GM19025 (cell line): ENCODE measurements at regions not wholly inside any gene's neighbourhood (a gene's known extent, or its start where the extent isn't known, plus 50 kb on each side); places are given as distances from the start of the nearest gene placed in this dataset.
A peak's percentile ranks its signal among the peaks of the same experiment; 100 is the strongest.
"Not testable (repeated sequence)": the region's sequence is repeated elsewhere in the genome, so short reads cannot be mapped to it uniquely, and the experiment has no call there.

Experiments
- ATAC-seq: cut with Tn5 transposase; IDR thresholded peaks from one replicate; pipeline ENCODE4 v1.9.1; 2021; ENCODE audit warnings: mild to moderate bottlenecking, low read depth, moderate library complexity; ENCODE audit not compliant: unreplicated experiment

GRCh38 chr2:195122653-195123052 is 534.4 kb upstream of the SLC39A10 start:
- no peak for ATAC-seq

DNA sequence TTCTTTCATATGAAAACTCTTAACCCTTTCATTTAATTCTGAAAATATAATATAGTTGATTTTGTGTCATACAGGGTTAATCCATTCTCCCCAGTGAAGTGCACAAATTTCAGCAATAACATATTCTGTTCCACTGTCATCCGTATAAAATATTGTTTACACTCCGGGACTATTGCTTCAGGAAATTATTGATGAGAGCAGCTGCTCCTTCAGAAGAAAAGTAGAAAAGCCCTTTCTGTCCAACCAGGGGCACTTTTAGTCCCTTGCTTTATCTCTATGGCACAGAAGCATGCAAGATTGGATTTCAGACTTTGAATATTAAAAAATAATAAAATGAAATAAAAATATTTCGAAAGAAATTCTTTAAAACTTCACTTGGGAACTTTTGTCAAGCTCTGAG is 535.7 kb upstream of the SLC39A10 start:
- no peak for ATAC-seq

DNA sequence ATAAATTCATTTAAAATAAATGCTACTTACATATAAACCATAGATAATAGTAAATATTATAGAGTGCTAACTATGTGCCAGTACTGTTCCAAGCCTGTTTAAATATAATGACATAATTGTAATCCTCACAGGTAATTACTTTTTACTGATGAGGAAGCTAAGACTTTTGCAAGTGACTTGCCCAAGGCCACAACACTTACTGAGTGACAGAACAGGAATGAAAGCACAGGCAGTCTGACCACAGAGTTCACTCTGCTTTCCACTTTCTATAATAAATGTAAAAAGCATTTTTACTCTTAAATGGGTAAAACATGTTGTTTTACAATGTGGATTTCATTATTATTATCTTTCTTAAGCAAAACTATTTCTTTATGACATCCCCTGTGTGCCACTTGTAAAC is 537.8 kb upstream of the SLC39A10 start:
- ATAC-seq, result no peak

- no peak for ATAC-seq
Observed at GRCh38 chr2:195118276-195118675, 538.8 kb upstream of the SLC39A10 start.

- no peak for ATAC-seq
Observed at GRCh38 chr2:195117011-195117410, 540.0 kb upstream of the SLC39A10 start.

- no peak for ATAC-seq
Observed at GRCh38 chr2:195115738-195116137, 541.3 kb upstream of the SLC39A10 start.

- no peak for ATAC-seq
Observed at GRCh38 chr2:195108182-195108581, 548.8 kb upstream of the SLC39A10 start.

DNA sequence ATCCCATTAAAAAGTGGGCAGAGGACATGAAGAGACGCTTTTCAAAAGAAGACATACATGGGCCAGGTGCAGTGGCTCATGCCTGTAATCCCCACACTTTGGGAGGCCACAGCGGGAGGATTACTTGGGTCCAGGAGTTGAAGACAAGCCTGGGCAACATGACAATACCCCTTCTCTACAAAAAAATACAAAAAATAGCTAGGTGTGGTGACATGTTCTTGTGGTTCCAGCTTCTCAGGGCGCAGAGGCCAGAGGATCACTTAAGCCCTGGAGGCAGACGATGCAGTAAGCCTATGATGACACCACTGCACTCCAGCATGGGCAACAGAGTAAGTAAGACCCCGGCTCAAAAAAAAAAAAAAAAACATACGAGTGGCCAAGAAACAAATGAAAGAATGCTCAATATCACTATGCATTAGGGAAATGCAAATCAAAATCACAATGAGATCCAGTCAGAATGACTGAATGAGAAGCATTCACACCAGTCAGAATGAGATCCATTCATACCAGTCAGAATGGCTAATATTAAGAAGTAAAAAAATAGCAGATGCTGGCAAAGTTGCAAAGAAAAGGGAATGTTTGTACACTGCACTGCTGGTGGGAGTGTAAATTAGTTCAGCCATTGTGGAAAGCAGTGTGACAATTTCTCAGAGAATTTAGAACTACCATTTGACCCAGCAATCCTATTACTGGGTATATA is 550.2 kb upstream of the SLC39A10 start:
- no peak for ATAC-seq

DNA sequence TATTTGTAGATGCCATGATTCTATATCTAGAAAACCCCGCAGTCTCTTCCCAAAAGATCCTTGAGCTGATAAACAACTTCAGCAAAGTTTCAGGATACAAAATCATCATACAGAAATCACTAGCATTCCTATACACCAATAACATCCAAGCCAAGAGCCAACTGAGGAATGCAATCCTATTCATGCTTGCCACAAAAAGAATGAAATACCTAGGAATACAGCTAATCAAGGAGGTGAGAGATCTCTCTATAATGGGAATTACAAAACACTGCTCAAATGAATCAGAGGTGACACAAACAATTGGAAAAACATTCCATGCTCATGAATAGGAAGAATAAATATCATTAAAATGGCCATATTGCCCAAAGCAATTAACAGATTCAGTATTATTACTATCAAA is 551.4 kb upstream of the SLC39A10 start:
- no peak for ATAC-seq

DNA sequence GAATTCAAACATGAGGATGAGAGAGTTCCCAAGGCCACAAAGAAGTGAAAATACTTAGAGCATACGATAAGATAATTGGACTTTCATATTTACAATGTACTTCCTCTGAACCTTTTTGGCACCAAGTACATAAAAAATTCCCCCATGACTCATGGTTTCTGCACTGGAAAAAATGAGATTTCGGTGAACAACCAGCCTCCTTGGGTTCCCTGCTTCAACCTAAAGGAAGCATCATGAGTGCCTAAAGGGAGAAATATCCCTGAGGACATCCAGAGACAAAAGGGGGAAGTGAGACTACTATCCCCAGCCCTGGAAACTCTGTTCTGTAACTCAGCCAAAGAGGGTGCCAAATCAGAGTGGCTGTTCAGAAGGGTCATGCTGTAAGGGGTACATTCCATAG is 562.7 kb upstream of the SLC39A10 start:
- no peak for ATAC-seq

DNA sequence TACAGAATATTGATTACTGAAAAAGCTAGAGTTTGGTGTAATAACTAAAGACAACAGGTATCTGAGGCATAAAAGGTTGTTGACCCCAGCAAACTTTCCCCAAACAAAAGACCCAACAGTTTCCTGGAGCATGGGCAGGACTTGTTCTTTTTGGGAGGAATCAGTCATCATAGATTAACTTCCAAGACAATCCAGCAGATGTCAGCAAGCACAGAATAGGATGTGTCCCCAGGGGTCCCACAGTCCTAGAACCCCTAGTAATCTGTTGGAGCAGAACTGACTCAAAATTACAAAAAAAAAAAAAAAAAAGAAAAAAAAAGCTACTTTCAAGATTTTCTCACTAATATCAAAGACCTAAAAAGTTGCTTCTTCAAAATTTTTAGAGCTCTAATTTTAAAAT is 564.7 kb upstream of the SLC39A10 start:
- no peak for ATAC-seq

GRCh38 chr2:195072806-195073205 is 584.2 kb upstream of the SLC39A10 start:
- ATAC-seq, result not testable (repeated sequence)

GRCh38 chr2:195057001-195057400 is 600.0 kb upstream of the SLC39A10 start:
- ATAC-seq, result no peak

DNA sequence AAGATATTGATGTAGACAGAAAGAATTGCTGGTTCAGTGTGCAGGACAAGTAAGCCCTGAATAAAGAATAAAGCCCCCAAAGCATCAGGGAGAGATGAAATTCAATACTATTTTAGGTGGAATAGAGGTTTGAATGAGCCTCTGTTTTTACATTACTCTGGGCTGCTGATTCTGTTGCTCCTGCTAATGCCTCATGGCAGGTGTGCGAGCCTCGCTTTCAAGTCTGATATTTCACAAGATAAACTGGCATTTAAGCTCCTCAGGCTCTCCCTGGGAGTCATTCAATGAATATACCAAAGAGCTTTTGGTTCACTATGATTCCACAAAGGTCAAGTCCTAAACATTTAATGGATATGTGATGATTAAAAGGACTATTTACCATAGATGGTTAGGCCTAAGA is 601.0 kb upstream of the SLC39A10 start:
- ATAC-seq, result no peak

DNA sequence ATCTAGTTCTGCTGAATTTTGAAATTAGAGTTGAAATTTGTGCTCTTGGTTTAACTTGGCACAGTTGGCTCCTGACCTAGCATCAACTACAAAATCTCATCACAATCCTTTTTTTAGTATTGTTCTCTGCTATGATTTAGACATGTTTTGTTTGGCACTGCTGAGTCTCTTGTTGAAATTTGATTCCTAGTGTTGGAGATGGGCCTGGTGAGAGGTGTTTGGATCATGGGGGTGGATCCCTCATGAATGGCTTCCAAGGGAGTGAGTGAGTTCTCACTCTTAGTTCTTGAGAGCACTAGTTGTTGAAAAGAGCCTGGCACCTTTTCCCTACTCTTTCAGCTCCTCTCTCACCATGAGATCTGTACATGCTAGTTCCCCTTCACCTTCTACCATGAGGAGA is 605.6 kb upstream of the SLC39A10 start:
- ATAC-seq, result no peak

- ATAC-seq, result peak; percentile 67
Observed at GRCh38 chr2:195049372-195050031, 607.5 kb upstream of the SLC39A10 start.

DNA sequence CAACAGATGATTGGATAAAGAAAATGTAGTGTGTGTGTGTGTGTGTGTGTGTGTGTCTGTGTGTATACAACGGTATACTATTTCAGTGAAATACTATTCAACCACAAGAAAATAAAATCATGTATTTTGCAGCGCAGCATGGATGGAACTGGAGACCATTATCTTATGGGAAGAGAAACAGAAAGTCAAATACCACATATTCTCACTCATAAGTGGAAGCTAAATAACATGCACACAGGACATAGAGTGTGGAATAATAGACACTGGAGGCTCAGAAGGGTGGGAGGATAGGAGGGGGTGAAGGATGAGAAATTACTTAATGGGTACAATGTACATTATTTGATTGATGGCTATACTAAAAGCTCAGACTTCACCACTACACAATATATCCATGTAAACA is 609.1 kb upstream of the SLC39A10 start:
- ATAC-seq, result no peak

- no peak for ATAC-seq
Observed at GRCh38 chr2:195044801-195045200, 612.2 kb upstream of the SLC39A10 start.

DNA sequence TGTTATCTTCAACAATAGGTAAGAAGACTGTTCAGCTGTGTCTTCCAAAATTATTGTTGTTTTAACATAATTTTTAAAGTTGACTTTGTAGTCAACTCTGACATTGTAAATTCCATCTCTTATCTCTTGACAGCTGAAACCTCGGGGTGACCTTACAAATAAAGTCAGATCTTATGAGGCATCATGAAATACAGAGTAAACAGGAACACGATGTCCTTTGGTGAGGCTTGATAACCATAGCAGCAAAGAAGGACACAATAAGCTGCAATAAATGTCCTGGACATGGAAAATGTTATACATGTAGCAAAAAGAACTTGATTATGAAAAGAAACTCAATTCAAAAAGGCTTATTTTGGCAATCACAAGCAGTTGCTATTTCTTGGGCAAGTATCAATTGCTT is 618.9 kb upstream of the SLC39A10 start:
- ATAC-seq, result no peak

GRCh38 chr2:195037045-195037444 is 620.0 kb upstream of the SLC39A10 start:
- ATAC-seq, result no peak

GRCh38 chr2:195031411-195031810 is 625.6 kb upstream of the SLC39A10 start:
- ATAC-seq, result no peak
